Endothelial cell of umbilical vein (primary cell): ENCODE measurements at regions not wholly inside any gene's neighbourhood (a gene's known extent, or its start where the extent isn't known, plus 50 kb on each side); places are given as distances from the start of the nearest gene placed in this dataset.

Experiments used
- BruUV-seq: library from RNA; stranded (reverse); fragments of 400-500 nt; replicated peaks from 2 replicates; lab custom pipeline; 2021; lab: Mats Ljungman, UMichigan
- CTCF ChIA-PET: fragments of 300-600, 350-600 bp; sonication (Branson Sonifier 250); formaldehyde crosslinking; loops from one replicate; lab custom pipeline; 2021; ENCODE audit warnings: antibody characterized with exemption, inconsistent platforms; lab: Charles Lee
- POLR2A ChIA-PET: fragments of 300-600, 350-600 bp; sonication (Branson Sonifier 250); formaldehyde crosslinking; loops from one replicate; lab custom pipeline; 2021; ENCODE audit warnings: antibody characterized with exemption, inconsistent platforms; lab: Charles Lee
- DNase-seq: peaks from one replicate; pipeline ENCODE4 v3.0.0-alpha.2; 2011; ENCODE audit warnings: low read depth, low spot score
- FAIRE-seq: peaks from 2 replicates; lab custom pipeline; 2011; peaks lifted over from hg19 to GRCh38; lab: Jason Lieb, UNC
- H2AFZ ChIP-seq: 2 replicates; pipeline ENCODE4 v1.6.0; 2012; ENCODE audit warnings: low read depth, low read length, control low read depth, inconsistent platforms
- H3K27ac ChIP-seq: 2 replicates; pipeline ENCODE4 v1.5.1; 2011; ENCODE audit warnings: low read depth, mild to moderate bottlenecking, control low read depth, low read length, moderate library complexity; ENCODE audit not compliant: insufficient read depth
- H3K27me3 ChIP-seq, 2 experiments: 2 replicates each; pipeline versions ENCODE4 v1.6.0 to v1.6.1; 2011; ENCODE audit warnings: low read length in 2 of 2, mixed read lengths in 1 of 2; ENCODE audit not compliant: control insufficient read depth in 2 of 2, insufficient read depth in 2 of 2
- H3K36me3 ChIP-seq, 2 experiments: 2 replicates in 1 of 2; 3 replicates in 1 of 2; pipeline ENCODE4 v1.5.1; 2011; ENCODE audit warnings: low read length in 2 of 2, mild to moderate bottlenecking in 1 of 2, moderate library complexity in 1 of 2; ENCODE audit not compliant: control insufficient read depth in 2 of 2, insufficient read depth in 2 of 2; ENCODE audit errors: extremely low read depth in 1 of 2
- H3K4me1 ChIP-seq: 3 replicates; pipeline ENCODE4 v1.5.1; 2011; ENCODE audit warnings: mild to moderate bottlenecking, low read length; ENCODE audit not compliant: control insufficient read depth, insufficient read depth; ENCODE audit errors: extremely low read depth
- H3K4me2 ChIP-seq: 2 replicates; pipeline ENCODE4 v1.6.1; 2011; ENCODE audit warnings: low read length, control low read depth, mixed read lengths; ENCODE audit not compliant: insufficient read depth
- H3K4me3 ChIP-seq, 3 experiments: fragments of 200-600 bp in 1 of 3; sonication (generic), shearing (Covaris generic) in 1 of 3; replicated peaks in 1 of 3; 2 replicates each; pipeline ENCODE4 v1.5.1; 2011 to 2016; ENCODE audit warnings: control low read depth in 3 of 3, low read length in 3 of 3, mild to moderate bottlenecking in 2 of 3, inconsistent platforms in 1 of 3, low read depth in 1 of 3, moderate library complexity in 1 of 3; ENCODE audit not compliant: insufficient read depth in 1 of 3
- H3K79me2 ChIP-seq: 2 replicates; pipeline ENCODE4 v1.6.0; 2012; ENCODE audit warnings: low read length, inconsistent platforms; ENCODE audit not compliant: control insufficient read depth, insufficient read depth
- H3K9ac ChIP-seq: replicated peaks from 2 replicates; pipeline ENCODE3; 2011; ENCODE audit warnings: low read length, control low read depth; ENCODE audit not compliant: insufficient read depth; ENCODE audit errors: extremely low read depth
- H3K9me1 ChIP-seq: replicated peaks from 3 replicates; pipeline ENCODE4 v1.6.0; 2011; ENCODE audit warnings: mild to moderate bottlenecking, low read length; ENCODE audit not compliant: control insufficient read depth, insufficient read depth; ENCODE audit errors: extremely low read depth
- H3K9me3 ChIP-seq: replicated peaks from 2 replicates; pipeline ENCODE4 v1.5.1; 2012; ENCODE audit warnings: low read length, inconsistent platforms; ENCODE audit not compliant: control insufficient read depth, insufficient read depth
- H4K20me1 ChIP-seq: replicated peaks from 2 replicates; pipeline ENCODE3; 2011; ENCODE audit warnings: mild to moderate bottlenecking, low read length; ENCODE audit not compliant: control insufficient read depth, insufficient read depth; ENCODE audit errors: extremely low read depth
- EZH2 ChIP-seq: IDR thresholded peaks from 2 replicates; pipeline ENCODE4 v1.6.1; 2012; ENCODE audit warnings: borderline replicate concordance, low read depth, mild to moderate bottlenecking, moderate library complexity, low read length, inconsistent platforms; ENCODE audit not compliant: severe bottlenecking
- FOS ChIP-seq: IDR thresholded peaks from 2 replicates; pipeline ENCODE4 v1.6.1; 2011; ENCODE audit warnings: mild to moderate bottlenecking, low read length, moderate library complexity, borderline replicate concordance; ENCODE audit not compliant: insufficient read depth
- GATA2 ChIP-seq: IDR thresholded peaks from 2 replicates; pipeline ENCODE4 v1.7.0; 2011; ENCODE audit warnings: low read depth, mild to moderate bottlenecking, moderate library complexity, mixed read lengths, low read length; ENCODE audit not compliant: insufficient read length, insufficient read depth
- JUN ChIP-seq: IDR thresholded peaks from 2 replicates; pipeline ENCODE4 v1.6.1; 2011; ENCODE audit warnings: borderline replicate concordance, low read depth; ENCODE audit not compliant: insufficient read length, insufficient read depth
- MYC ChIP-seq: IDR thresholded peaks from one replicate; pipeline ENCODE4 v1.6.1; 2011; ENCODE audit warnings: mild to moderate bottlenecking, low read depth, low read length
- POLR2A ChIP-seq: IDR thresholded peaks from 2 replicates; pipeline ENCODE4 v1.6.1; 2012; ENCODE audit warnings: low read depth, mild to moderate bottlenecking, control low read depth, low read length
- POLR2AphosphoS5 ChIP-seq: IDR thresholded peaks from 2 replicates; pipeline ENCODE4 v1.6.1; 2012; ENCODE audit warnings: low read depth, mild to moderate bottlenecking, control low read depth, low read length, moderate library complexity; ENCODE audit not compliant: insufficient read depth
- dilution Hi-C: fragments of 300-500 bp; cut with MboI; formaldehyde crosslinking; loops from one replicate; pipeline ENCODE4 v1.15.0; 2019; ENCODE audit warnings: low sequenced_read_pairs; ENCODE audit not compliant: extremely low pct_ligation_motif_present
- intact Hi-C: fragments of 100-400 bp; cut with micrococcal nuclease; formaldehyde crosslinking; loops from one replicate; pipeline ENCODE4 v1.10.0; 2022
- TF ChIP-seq, protein P1 (sequence below): IDR thresholded peaks from 2 replicates; pipeline ENCODE4 v1.6.1; 2011; ENCODE audit not compliant: insufficient read depth, insufficient read length
- TF ChIP-seq, protein P2 (sequence below), 2 donors: IDR thresholded peaks; 1 replicate in 1 of 2; 2 replicates in 1 of 2; pipeline ENCODE4 v1.5.1; 2011; ENCODE audit warnings: low read length in 2 of 2, mild to moderate bottlenecking in 2 of 2, moderate library complexity in 2 of 2, control low read depth in 1 of 2, inconsistent platforms in 1 of 2, low read depth in 1 of 2; ENCODE audit not compliant: insufficient read depth in 1 of 2; ENCODE audit errors: extremely low read depth in 1 of 2

DNA sequence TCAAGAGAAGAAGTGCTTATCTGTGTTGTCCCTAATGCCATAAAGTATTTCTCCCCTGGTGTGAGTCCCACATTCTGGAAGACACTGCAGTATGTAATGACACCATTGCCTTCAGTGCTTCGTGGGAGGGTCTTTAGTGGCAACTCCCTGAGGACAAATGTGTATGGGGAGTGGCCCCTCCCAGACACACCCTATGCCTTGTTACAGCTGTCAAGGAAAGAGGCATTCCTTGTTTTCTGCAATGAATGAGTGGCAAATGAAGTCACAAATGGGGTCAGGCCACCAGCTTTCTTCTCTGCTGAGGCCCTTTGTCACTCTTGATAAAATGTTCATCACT lies 183.2 kb downstream of the FGFR2 start:
- Histone ChIP-seq H3K4me2 (no peak overlapping the region), H3K27me3 (no peaks in the 10 kb centered on the region), H3K9me1 (no peaks in the 10 kb centered on the region), H3K9ac (no peak overlapping the region), H3K79me2 (no peaks in the 10 kb centered on the region), H3K4me1 (no peaks in the 10 kb centered on the region), H3K9me3 (peaks cover 6% of the 10 kb centered on the region), H3K36me3 (no peaks in the 10 kb centered on the region), H3K27ac (no peak overlapping the region), H4K20me1 (no peaks in the 10 kb centered on the region), H3K4me3 (no peak overlapping the region), H2AFZ (no peak overlapping the region)
- TF ChIP-seq MYC (no peak), JUN (no peak), POLR2AphosphoS5 (no peak), FOS (no peak), GATA2 (no peak)
- TF ChIP-seq, protein P1, sequence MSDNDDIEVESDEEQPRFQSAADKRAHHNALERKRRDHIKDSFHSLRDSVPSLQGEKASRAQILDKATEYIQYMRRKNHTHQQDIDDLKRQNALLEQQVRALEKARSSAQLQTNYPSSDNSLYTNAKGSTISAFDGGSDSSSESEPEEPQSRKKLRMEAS: no peak
- dilution Hi-C loops (no loop called here), intact Hi-C loops (no loop called here)
- no peak for FAIRE-seq
- DNase-seq: no peak
- CTCF ChIA-PET: no interaction called here
- POLR2A ChIA-PET: no interaction called here
- no TSS peak for BruUV-seq

- Histone ChIP-seq H3K9ac (no peak overlapping the region), H3K4me1 (no peaks in the 10 kb centered on the region), H3K36me3 (no peaks in the 10 kb centered on the region), H3K9me1 (no peaks in the 10 kb centered on the region), H3K9me3 (peaks cover 6% of the 10 kb centered on the region), H2AFZ (no peak overlapping the region), H3K4me2 (no peak overlapping the region), H3K79me2 (no peaks in the 10 kb centered on the region), H3K4me3 (no peak overlapping the region), H3K27ac (no peak overlapping the region), H3K27me3 (no peaks in the 10 kb centered on the region), H4K20me1 (no peaks in the 10 kb centered on the region)
- FAIRE-seq (no peak), DNase-seq (no peak)
- ChIA-PET POLR2A (no interaction called here), CTCF (no interaction called here)
- no TSS peak for BruUV-seq
- TF ChIP-seq EZH2 (no peak), POLR2A (no peak), POLR2AphosphoS5 (no peak), FOS (no peak), MYC (no peak), GATA2 (no peak), JUN (no peak)
- TF ChIP-seq, protein P1: no peak
- TF ChIP-seq, protein P2, sequence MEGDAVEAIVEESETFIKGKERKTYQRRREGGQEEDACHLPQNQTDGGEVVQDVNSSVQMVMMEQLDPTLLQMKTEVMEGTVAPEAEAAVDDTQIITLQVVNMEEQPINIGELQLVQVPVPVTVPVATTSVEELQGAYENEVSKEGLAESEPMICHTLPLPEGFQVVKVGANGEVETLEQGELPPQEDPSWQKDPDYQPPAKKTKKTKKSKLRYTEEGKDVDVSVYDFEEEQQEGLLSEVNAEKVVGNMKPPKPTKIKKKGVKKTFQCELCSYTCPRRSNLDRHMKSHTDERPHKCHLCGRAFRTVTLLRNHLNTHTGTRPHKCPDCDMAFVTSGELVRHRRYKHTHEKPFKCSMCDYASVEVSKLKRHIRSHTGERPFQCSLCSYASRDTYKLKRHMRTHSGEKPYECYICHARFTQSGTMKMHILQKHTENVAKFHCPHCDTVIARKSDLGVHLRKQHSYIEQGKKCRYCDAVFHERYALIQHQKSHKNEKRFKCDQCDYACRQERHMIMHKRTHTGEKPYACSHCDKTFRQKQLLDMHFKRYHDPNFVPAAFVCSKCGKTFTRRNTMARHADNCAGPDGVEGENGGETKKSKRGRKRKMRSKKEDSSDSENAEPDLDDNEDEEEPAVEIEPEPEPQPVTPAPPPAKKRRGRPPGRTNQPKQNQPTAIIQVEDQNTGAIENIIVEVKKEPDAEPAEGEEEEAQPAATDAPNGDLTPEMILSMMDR (IDR thresholded peaks at IDR 0.05; ENCODE audit: extremely low read depth in 1 of 2, insufficient read depth in 1 of 2, low read depth in 1 of 2, low read length in 2 of 2): no peak
- intact Hi-C loops: no loop called here
- dilution Hi-C loops: no loop called here
These were observed 182.2 kb downstream of the FGFR2 start for GRCh38 chr10:121416071-121416470.
